COLO668 (cell line): ENCODE measurements at regions not wholly inside any gene's neighbourhood (a gene's known extent, or its start where the extent isn't known, plus 50 kb on each side); places are given as distances from the start of the nearest gene placed in this dataset.

ENCODE experiments used
- DNase-seq: peaks from one replicate; lab custom pipeline; 2025; ENCODE audit not compliant: unreplicated experiment; lab: John Stamatoyannopoulos, UW

- DNase-seq = no peak
Measured at GRCh38 chr14:28061006-28061405, 705.6 kb upstream of the FOXG1 start.

GRCh38 chr14:28077021-28077420 is 689.6 kb upstream of the FOXG1 start:
- no peak for DNase-seq

GRCh38 chr14:28083389-28083788 is 683.2 kb upstream of the FOXG1 start:
- DNase-seq = no peak

- DNase-seq = no peak
Measured at GRCh38 chr14:28088125-28088524, 678.5 kb upstream of the FOXG1 start.

GRCh38 chr14:28097585-28097984 is 669.0 kb upstream of the FOXG1 start:
- DNase-seq = no peak

- DNase-seq = no peak
Measured at GRCh38 chr14:28098856-28099255, 667.7 kb upstream of the FOXG1 start.

- peak; percentile 13 for DNase-seq
Measured at GRCh38 chr14:28102001-28102400, 664.6 kb upstream of the FOXG1 start.

- DNase-seq = no peak
Measured at GRCh38 chr14:28102814-28103213, 663.8 kb upstream of the FOXG1 start.

- DNase-seq = no peak
Measured at GRCh38 chr14:28113311-28113710, 653.3 kb upstream of the FOXG1 start.

- no peak for DNase-seq
Measured at GRCh38 chr14:28116716-28117115, 649.9 kb upstream of the FOXG1 start.

GRCh38 chr14:28119849-28120248 is 646.7 kb upstream of the FOXG1 start:
- no peak for DNase-seq

GRCh38 chr14:28120391-28120790 is 646.2 kb upstream of the FOXG1 start:
- no peak for DNase-seq

GRCh38 chr14:28121512-28122297 is 644.9 kb upstream of the FOXG1 start:
- DNase-seq = no peak

- DNase-seq = no peak
Measured at GRCh38 chr14:28130610-28131284, 635.8 kb upstream of the FOXG1 start.

GRCh38 chr14:28138341-28138740 is 628.2 kb upstream of the FOXG1 start:
- no peak for DNase-seq

GRCh38 chr14:28141662-28142061 is 624.9 kb upstream of the FOXG1 start:
- DNase-seq = no peak

- no peak for DNase-seq
Measured at GRCh38 chr14:28142400-28143015, 624.1 kb upstream of the FOXG1 start.

GRCh38 chr14:28143316-28143715 is 623.3 kb upstream of the FOXG1 start:
- no peak for DNase-seq

- no peak for DNase-seq
Measured at GRCh38 chr14:28151926-28152325, 614.7 kb upstream of the FOXG1 start.

- no peak for DNase-seq
Measured at GRCh38 chr14:28152453-28153044, 614.0 kb upstream of the FOXG1 start.

GRCh38 chr14:28157289-28157869 is 609.2 kb upstream of the FOXG1 start:
- DNase-seq = no peak
